ENCODE measurements at regions not wholly inside any gene's neighbourhood (a gene's known extent, or its start where the extent isn't known, plus 50 kb on each side); places are given as distances from the start of the nearest gene placed in this dataset.

- no peak for TF ChIP-seq CTCF (IDR thresholded peaks at IDR 0.05)
- Histone ChIP-seq H3K4me1 (ENCODE audit: control insufficient read depth in 1 of 2, low read depth in 2 of 2) (peaks cover 0 to 2% of the 10 kb centered on the region in 2 donors), H3K27me3 (replicated peaks; ENCODE audit: insufficient read depth) (no peaks in the 10 kb centered on the region), H3K27ac (no peak overlapping the region), H3K4me3 (no peak overlapping the region), H3K36me3 (no peaks in the 10 kb centered on the region), H3K9me3 (no peaks in the 10 kb centered on the region)
- DNase-seq (ENCODE audit: low spot score) (no peak), ATAC-seq (ENCODE audit: insufficient number of reproducible peaks, low FRiP score, low read depth) (no peak)
These were observed 387.0 kb downstream of the RPS29 start for GRCh38 chr14:49199159-49199558.

DNA sequence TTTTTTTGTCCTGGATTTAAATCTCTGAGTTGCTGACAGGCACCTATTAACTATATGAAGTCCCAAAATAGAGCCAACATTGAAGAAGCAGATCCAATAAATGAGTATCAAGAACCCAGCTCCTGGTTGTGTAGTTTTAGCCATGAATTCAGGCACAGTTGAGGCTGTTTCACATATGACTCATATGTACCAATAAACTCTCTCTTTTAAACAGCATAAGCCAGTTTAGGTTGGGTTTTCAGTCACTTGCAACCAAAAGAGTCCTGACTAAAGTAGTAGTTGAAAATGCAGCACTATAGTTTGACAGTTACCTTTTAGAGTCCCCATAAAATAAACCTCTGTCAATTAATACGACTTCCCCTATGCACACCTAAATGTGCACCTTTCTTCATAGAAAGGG lies 389.9 kb downstream of the RPS29 start:
- no peaks in the 10 kb centered on the region for H3K9me3 ChIP-seq
- no peak overlapping the region for H3K4me3 ChIP-seq
- ATAC-seq (ENCODE audit: insufficient number of reproducible peaks, low FRiP score, low read depth) (no peak), DNase-seq (ENCODE audit: low spot score) (no peak)
- no peaks in the 10 kb centered on the region for H3K27me3 ChIP-seq (replicated peaks; ENCODE audit: insufficient read depth)
- no peak for TF ChIP-seq CTCF (IDR thresholded peaks at IDR 0.05)
- H3K4me1 ChIP-seq (ENCODE audit: control insufficient read depth in 1 of 2, low read depth in 2 of 2), result peaks cover 5 to 8% of the 10 kb centered on the region in 2 donors
- H3K36me3 ChIP-seq, result no peaks in the 10 kb centered on the region
- H3K27ac ChIP-seq, result no peak overlapping the region

DNA sequence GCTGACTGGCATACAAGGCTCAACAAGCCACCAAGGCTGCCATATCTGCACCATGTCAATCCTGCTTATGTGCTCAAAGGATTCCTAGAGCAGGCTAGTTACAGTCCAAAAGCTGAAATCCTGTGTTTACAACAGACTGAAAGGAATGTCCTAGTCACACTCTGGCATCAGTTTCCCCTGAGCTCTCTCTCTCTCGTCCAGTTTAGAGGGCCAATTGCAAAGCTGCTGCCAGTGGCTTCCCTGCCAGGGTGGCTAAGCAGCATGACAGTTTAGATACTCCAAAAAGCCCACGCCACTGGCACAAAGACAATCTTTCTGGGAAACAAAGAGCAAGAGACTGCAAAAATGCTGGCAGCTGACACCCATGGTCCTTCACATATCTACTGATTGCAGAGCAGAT lies 392.1 kb downstream of the RPS29 start:
- Histone ChIP-seq H3K36me3 (no peaks in the 10 kb centered on the region), H3K27ac (no peak overlapping the region), H3K4me3 (no peak overlapping the region), H3K4me1 (ENCODE audit: control insufficient read depth in 1 of 2, low read depth in 2 of 2) (peaks cover 5 to 8% of the 10 kb centered on the region in 2 donors), H3K9me3 (no peaks in the 10 kb centered on the region), H3K27me3 (replicated peaks; ENCODE audit: insufficient read depth) (no peaks in the 10 kb centered on the region)
- TF ChIP-seq CTCF (IDR thresholded peaks at IDR 0.05), result no peak
- DNase-seq (ENCODE audit: low spot score), result no peak
- ATAC-seq (ENCODE audit: insufficient number of reproducible peaks, low FRiP score, low read depth), result no peak

DNA sequence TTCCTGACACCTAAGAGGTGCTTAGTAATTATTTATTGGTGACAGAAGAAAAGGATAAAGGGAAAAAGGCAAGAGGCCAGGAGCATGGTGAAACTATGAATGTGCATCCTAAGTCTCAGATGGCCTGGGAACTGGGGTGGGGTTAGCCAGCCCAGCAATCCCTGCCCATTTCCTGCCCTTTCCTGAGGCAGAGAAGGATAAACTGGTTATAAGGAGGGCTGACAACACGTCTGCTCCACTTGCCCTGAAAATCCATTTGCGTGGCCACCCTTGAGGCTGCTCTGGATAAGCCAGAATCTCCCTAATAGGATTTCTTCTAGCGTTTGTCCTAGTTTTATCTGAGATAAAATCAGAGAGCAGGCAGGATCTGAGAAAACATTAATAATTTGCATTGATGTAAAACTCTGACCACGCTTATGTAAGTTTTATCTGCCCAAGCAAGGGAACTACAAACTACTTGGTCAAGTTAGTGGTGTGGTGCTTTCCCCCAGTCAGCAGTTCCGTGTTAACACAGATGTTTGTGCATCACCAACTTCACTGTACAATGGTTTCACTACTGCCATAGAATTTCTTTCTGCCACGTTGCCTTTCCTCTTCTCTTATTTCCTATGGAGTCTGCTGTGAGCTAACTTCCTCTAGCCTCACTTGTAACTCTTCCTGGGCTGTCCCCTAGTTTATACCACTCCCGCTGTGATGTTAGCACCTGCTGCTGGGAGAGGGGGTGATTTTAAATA lies 392.7 kb downstream of the RPS29 start:
- Histone ChIP-seq H3K36me3 (no peaks in the 10 kb centered on the region), H3K27me3 (replicated peaks; ENCODE audit: insufficient read depth) (no peaks in the 10 kb centered on the region), H3K27ac (no peak overlapping the region), H3K4me1 (ENCODE audit: control insufficient read depth in 1 of 2, low read depth in 2 of 2) (peaks cover 5 to 8% of the 10 kb centered on the region in 2 donors), H3K9me3 (no peaks in the 10 kb centered on the region), H3K4me3 (no peak overlapping the region)
- ATAC-seq (ENCODE audit: insufficient number of reproducible peaks, low FRiP score, low read depth) (no peak), DNase-seq (ENCODE audit: low spot score) (no peak)
- TF ChIP-seq CTCF (IDR thresholded peaks at IDR 0.05), result no peak

GRCh38 chr14:49191380-49191779 lies 394.8 kb downstream of the RPS29 start:
- Histone ChIP-seq H3K9me3 (no peaks in the 10 kb centered on the region), H3K4me1 (ENCODE audit: control insufficient read depth in 1 of 2, low read depth in 2 of 2) (peaks cover 5 to 8% of the 10 kb centered on the region in 2 donors), H3K27ac (no peak overlapping the region), H3K4me3 (no peak overlapping the region), H3K36me3 (no peaks in the 10 kb centered on the region), H3K27me3 (replicated peaks; ENCODE audit: insufficient read depth) (no peaks in the 10 kb centered on the region)
- ATAC-seq (ENCODE audit: insufficient number of reproducible peaks, low FRiP score, low read depth) (no peak), DNase-seq (ENCODE audit: low spot score) (no peak)
- no peak for TF ChIP-seq CTCF (IDR thresholded peaks at IDR 0.05)
